ENCODE measurements at regions not wholly inside any gene's neighbourhood (a gene's known extent, or its start where the extent isn't known, plus 50 kb on each side); places are given as distances from the start of the nearest gene placed in this dataset.

DNA sequence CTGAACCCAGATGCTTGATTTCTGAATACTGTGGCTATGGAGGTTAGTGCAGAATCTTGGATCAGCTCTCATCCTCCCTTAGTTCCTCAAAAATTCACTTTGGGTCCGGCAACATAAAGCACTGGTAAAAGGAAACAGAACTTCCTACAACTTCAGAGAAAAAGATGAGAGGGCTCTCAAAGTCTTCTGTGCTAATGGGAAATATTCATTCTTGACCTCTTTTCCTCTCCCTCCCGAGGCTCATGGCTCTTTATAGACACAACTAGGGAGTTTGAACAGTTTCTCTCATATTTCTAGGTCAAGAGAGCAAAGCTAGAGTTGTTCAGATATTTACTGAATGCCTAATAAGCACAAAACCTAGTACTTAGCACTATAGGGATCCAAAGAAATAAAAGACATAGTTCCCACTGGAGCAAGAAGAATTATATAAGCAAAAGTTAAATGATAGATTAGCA, 124.1 kb upstream of the TCF21 start:
- Histone ChIP-seq H3K4me3 (ENCODE audit: low read length) (no peak overlapping the region), H3K9me3 (ENCODE audit: control insufficient read depth in 1 of 2, insufficient read depth in 1 of 2, low read length in 2 of 2) (no peaks in the 10 kb centered on the region), H3K27me3 (ENCODE audit: control insufficient read depth in 1 of 2, insufficient read depth in 2 of 2, low read length in 2 of 2) (peaks cover 0 to 3% of the 10 kb centered on the region in 2 experiments), H3K27ac (ENCODE audit: low read depth in 1 of 2, low read length in 2 of 2) (no peak overlapping the region), H3K4me1 (ENCODE audit: insufficient read depth, low read length) (no peaks in the 10 kb centered on the region), H3K36me3 (ENCODE audit: insufficient read depth, low read length) (no peaks in the 10 kb centered on the region)
- no peak for DNase-seq
- Mint-ChIP-seq H3K36me3 (ENCODE audit: low read depth) (no peaks in the 10 kb centered on the region), H3K4me1 (ENCODE audit: low read depth) (no peaks in the 10 kb centered on the region), H3K9me3 (no peaks in the 10 kb centered on the region), H3K27ac (no peak overlapping the region), H3K27me3 (peaks cover 38% of the 10 kb centered on the region), H3K4me3 (no peak overlapping the region)
- ChIA-PET CTCF (no interaction called here), POLR2A (no interaction called here)
- TF ChIP-seq, protein P1, sequence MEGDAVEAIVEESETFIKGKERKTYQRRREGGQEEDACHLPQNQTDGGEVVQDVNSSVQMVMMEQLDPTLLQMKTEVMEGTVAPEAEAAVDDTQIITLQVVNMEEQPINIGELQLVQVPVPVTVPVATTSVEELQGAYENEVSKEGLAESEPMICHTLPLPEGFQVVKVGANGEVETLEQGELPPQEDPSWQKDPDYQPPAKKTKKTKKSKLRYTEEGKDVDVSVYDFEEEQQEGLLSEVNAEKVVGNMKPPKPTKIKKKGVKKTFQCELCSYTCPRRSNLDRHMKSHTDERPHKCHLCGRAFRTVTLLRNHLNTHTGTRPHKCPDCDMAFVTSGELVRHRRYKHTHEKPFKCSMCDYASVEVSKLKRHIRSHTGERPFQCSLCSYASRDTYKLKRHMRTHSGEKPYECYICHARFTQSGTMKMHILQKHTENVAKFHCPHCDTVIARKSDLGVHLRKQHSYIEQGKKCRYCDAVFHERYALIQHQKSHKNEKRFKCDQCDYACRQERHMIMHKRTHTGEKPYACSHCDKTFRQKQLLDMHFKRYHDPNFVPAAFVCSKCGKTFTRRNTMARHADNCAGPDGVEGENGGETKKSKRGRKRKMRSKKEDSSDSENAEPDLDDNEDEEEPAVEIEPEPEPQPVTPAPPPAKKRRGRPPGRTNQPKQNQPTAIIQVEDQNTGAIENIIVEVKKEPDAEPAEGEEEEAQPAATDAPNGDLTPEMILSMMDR (IDR thresholded peaks at IDR 0.05) = no peak
- no peak for ATAC-seq (ENCODE audit: poor library complexity)
- intact Hi-C loops (cut with DNase I, micrococcal nuclease) = no loop called here

DNA sequence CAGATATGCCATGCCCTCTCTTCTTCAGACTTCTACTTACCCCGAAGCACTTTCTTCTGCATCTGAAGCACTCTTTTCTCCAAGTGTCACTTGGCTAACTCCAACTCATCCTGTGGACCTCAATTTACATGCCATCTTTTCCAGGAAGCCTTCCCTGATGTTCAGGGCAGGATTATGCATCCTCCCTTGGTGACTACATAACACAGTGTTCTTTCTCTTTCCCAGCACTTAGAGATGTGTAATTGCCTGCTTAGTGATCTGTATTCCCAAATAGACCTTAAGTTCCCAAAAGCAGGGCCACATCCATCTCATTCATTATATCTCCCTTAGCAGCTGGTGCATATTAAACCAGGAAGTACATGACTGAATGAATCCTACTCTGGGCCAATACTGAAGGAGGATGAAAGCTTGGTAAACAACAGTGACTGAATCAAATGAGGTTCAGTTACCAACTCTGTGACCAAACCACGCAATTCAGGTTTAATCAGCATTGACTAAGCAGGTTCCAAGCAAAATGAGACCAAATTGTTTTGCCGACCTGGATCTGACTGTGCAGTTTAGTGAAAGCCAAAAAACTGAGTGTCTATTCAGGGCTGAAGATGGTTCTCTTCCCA, 121.4 kb upstream of the TCF21 start:
- ChIA-PET CTCF (no interaction called here), POLR2A (no interaction called here)
- H3K36me3 ChIP-seq (ENCODE audit: insufficient read depth, low read length) = no peaks in the 10 kb centered on the region
- Mint-ChIP-seq H3K27me3 (peaks cover 38% of the 10 kb centered on the region), H3K4me1 (ENCODE audit: low read depth) (no peaks in the 10 kb centered on the region), H3K27ac (no peak overlapping the region), H3K36me3 (ENCODE audit: low read depth) (no peaks in the 10 kb centered on the region), H3K9me3 (no peaks in the 10 kb centered on the region), H3K4me3 (no peak overlapping the region)
- H3K27ac ChIP-seq (ENCODE audit: low read depth in 1 of 2, low read length in 2 of 2) = no peak overlapping the region
- H3K27me3 ChIP-seq (ENCODE audit: control insufficient read depth in 1 of 2, insufficient read depth in 2 of 2, low read length in 2 of 2) = peaks cover 0 to 3% of the 10 kb centered on the region in 2 experiments
- no peaks in the 10 kb centered on the region for H3K4me1 ChIP-seq (ENCODE audit: insufficient read depth, low read length)
- intact Hi-C loops (cut with DNase I, micrococcal nuclease) = no loop called here
- H3K9me3 ChIP-seq (ENCODE audit: control insufficient read depth in 1 of 2, insufficient read depth in 1 of 2, low read length in 2 of 2) = no peaks in the 10 kb centered on the region
- H3K4me3 ChIP-seq (ENCODE audit: low read length) = no peak overlapping the region
- TF ChIP-seq, protein P1 (IDR thresholded peaks at IDR 0.05) = no peak
- ATAC-seq (ENCODE audit: poor library complexity) = no peak
- no peak for DNase-seq

DNA sequence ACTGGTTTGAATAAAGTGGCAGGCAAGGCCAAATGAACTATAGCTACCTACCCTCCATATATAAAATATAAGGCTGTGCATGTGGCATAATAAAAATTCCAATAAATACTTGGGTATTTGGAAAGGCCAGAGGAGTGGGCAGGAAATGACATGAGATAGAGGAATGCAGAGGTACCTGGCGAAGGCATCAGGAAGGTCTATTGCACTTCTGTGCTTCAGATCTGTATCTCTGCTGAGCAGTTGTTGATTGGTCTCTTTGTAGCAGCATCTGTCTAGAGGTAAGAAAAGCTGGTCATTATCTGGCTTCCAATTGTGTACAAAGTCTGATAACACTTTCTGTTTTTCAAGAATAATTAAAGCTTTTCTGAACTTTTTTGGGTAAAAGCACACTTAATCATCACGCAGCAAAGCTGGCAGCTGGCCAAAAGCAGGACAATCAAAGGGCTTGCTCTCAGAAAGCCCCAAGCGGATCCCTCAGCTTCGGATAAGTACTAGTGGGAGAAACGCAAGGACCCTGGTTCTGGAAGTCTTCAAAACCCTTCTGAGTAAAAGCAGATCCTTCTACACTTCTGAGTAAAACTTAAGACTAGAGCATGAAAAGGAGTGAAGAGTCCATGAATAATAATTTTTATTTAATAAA, 120.1 kb upstream of the TCF21 start:
- Histone ChIP-seq H3K4me1 (ENCODE audit: insufficient read depth, low read length) (no peaks in the 10 kb centered on the region), H3K27me3 (ENCODE audit: control insufficient read depth in 1 of 2, insufficient read depth in 2 of 2, low read length in 2 of 2) (peaks cover 0 to 3% of the 10 kb centered on the region in 2 experiments), H3K36me3 (ENCODE audit: insufficient read depth, low read length) (no peaks in the 10 kb centered on the region), H3K9me3 (ENCODE audit: control insufficient read depth in 1 of 2, insufficient read depth in 1 of 2, low read length in 2 of 2) (no peaks in the 10 kb centered on the region), H3K4me3 (ENCODE audit: low read length) (no peak overlapping the region), H3K27ac (ENCODE audit: low read depth in 1 of 2, low read length in 2 of 2) (no peak overlapping the region)
- intact Hi-C loops (cut with DNase I, micrococcal nuclease) = no loop called here
- Mint-ChIP-seq H3K27me3 (peaks cover 36% of the 10 kb centered on the region), H3K4me1 (ENCODE audit: low read depth) (no peaks in the 10 kb centered on the region), H3K9me3 (no peaks in the 10 kb centered on the region), H3K27ac (no peak overlapping the region), H3K4me3 (no peak overlapping the region), H3K36me3 (ENCODE audit: low read depth) (no peaks in the 10 kb centered on the region)
- ATAC-seq (ENCODE audit: poor library complexity) (no peak), DNase-seq (no peak)
- TF ChIP-seq, protein P1 (IDR thresholded peaks at IDR 0.05) = no peak
- CTCF ChIA-PET = no interaction called here
- POLR2A ChIA-PET = no interaction called here
